SU-DHL-6 (cell line): ENCODE measurements at regions not wholly inside any gene's neighbourhood (a gene's known extent, or its start where the extent isn't known, plus 50 kb on each side); places are given as distances from the start of the nearest gene placed in this dataset.

Source experiments
- CTCF ChIP-seq: fragments of 200-600 bp; sonication (generic); IDR thresholded peaks from one replicate; pipeline ENCODE4 v1.5.1; 2017; ENCODE audit warnings: antibody characterized with exemption, mild to moderate bottlenecking, low read length, moderate library complexity; ENCODE audit not compliant: insufficient read depth, poor library complexity, severe bottlenecking
- EZH2phosphoT487 ChIP-seq: fragments of 200-600 bp; sonication (generic), shearing (Covaris generic); conservative IDR thresholded peaks from 2 replicates; pipeline ENCODE4 v1.6.1; 2018; ENCODE audit warnings: mild to moderate bottlenecking, antibody characterized with exemption, low read length, moderate library complexity, mixed read lengths

DNA sequence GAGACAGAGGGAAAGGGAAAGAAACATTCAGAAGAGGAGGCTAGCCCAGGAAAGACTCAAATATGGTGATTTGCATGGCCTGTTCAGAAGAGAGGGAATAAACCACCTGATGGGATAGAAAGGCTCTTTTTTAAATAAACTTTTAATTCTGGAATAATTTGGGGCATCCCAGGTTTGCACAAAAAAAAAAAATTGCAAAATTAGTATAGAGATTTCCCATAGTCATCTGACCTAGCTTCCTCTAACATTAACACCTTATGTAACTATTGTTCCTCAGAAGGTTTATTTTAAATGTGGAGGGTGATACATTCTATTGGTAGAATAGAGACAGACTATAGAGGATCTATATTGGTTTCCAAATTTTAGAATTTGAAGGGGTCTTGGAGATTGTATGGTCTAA, 330.4 kb upstream of the SLC14A2 start:
- TF ChIP-seq CTCF = no peak
- no peak for TF ChIP-seq EZH2phosphoT487
